Upper lobe of left lung (tissue), 4 donors: ENCODE measurements at regions not wholly inside any gene's neighbourhood (a gene's known extent, or its start where the extent isn't known, plus 50 kb on each side); places are given as distances from the start of the nearest gene placed in this dataset.

Source experiments
- EP300 ChIP-seq, 4 donors: sonication (generic); formaldehyde crosslinking; IDR thresholded peaks; one replicate each; pipeline ENCODE4 v1.5.1; 2017; ENCODE audit warnings: antibody characterized with exemption in 4 of 4, control low read depth in 2 of 4
- POLR2AphosphoS5 ChIP-seq, 2 donors: sonication (generic); formaldehyde crosslinking; IDR thresholded peaks; one replicate each; pipeline ENCODE4 v1.5.1; 2017; ENCODE audit warnings: antibody characterized with exemption in 2 of 2
- TF ChIP-seq, protein P1 (sequence below), 6 experiments: fragments of 450-650 bp in 4 of 6; fragments of 200-600 bp in 2 of 6; sonication (generic) in 2 of 6; IDR thresholded peaks; one replicate each; pipeline ENCODE4 v1.5.1; 2016 to 2019; ENCODE audit warnings: antibody characterized with exemption in 6 of 6

GRCh38 chr2:4501525-4501924 is 798.1 kb downstream of the DCDC2C start:
- TF ChIP-seq POLR2AphosphoS5 (IDR thresholded peaks at IDR 0.05): no peak
- TF ChIP-seq, protein P1, sequence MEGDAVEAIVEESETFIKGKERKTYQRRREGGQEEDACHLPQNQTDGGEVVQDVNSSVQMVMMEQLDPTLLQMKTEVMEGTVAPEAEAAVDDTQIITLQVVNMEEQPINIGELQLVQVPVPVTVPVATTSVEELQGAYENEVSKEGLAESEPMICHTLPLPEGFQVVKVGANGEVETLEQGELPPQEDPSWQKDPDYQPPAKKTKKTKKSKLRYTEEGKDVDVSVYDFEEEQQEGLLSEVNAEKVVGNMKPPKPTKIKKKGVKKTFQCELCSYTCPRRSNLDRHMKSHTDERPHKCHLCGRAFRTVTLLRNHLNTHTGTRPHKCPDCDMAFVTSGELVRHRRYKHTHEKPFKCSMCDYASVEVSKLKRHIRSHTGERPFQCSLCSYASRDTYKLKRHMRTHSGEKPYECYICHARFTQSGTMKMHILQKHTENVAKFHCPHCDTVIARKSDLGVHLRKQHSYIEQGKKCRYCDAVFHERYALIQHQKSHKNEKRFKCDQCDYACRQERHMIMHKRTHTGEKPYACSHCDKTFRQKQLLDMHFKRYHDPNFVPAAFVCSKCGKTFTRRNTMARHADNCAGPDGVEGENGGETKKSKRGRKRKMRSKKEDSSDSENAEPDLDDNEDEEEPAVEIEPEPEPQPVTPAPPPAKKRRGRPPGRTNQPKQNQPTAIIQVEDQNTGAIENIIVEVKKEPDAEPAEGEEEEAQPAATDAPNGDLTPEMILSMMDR (IDR thresholded peaks at IDR 0.05): no peak
- TF ChIP-seq EP300 (IDR thresholded peaks at IDR 0.05): no peak
